Endodermal cell (in vitro differentiated cells): ENCODE measurements at regions not wholly inside any gene's neighbourhood (a gene's known extent, or its start where the extent isn't known, plus 50 kb on each side); places are given as distances from the start of the nearest gene placed in this dataset.

Experiments used
- DNase-seq: peaks from one replicate; pipeline ENCODE4 v3.0.0-alpha.2; 2017
- H3K27ac ChIP-seq: 2 replicates; pipeline ENCODE4 v1.5.1; 2013; ENCODE audit warnings: mild to moderate bottlenecking, low read depth, low read length, moderate library complexity
- H3K27me3 ChIP-seq: 2 replicates; pipeline ENCODE4 v1.6.1; 2013; ENCODE audit warnings: mild to moderate bottlenecking, low read length, moderate library complexity; ENCODE audit not compliant: insufficient read depth, control insufficient read depth, poor library complexity, severe bottlenecking
- H3K36me3 ChIP-seq: 2 replicates; pipeline ENCODE4 v1.7.0; 2013; ENCODE audit warnings: mild to moderate bottlenecking, low read length, moderate library complexity; ENCODE audit not compliant: control insufficient read depth, insufficient read depth
- H3K4me1 ChIP-seq: one replicate; pipeline ENCODE4 v1.7.0; 2013; ENCODE audit warnings: low read length; ENCODE audit not compliant: control insufficient read depth, insufficient read depth
- H3K4me3 ChIP-seq: 2 replicates; pipeline ENCODE4 v1.5.1; 2013; ENCODE audit warnings: mild to moderate bottlenecking, low read length, moderate library complexity
- H3K9ac ChIP-seq: 2 replicates; pipeline ENCODE4 v1.6.1; 2013; ENCODE audit warnings: mild to moderate bottlenecking, low read length, moderate library complexity; ENCODE audit not compliant: poor library complexity, severe bottlenecking; ENCODE audit errors: extremely low read depth
- H3K9me3 ChIP-seq: 2 replicates; pipeline ENCODE4 v1.6.1; 2013; ENCODE audit warnings: mild to moderate bottlenecking, low read length, moderate library complexity; ENCODE audit not compliant: control insufficient read depth
- H3K27ac Mint-ChIP-seq: 2 replicates; pipeline ENCODE4 v1.8.0; 2020; ENCODE audit warnings: mixed read lengths
- H3K27me3 Mint-ChIP-seq: 2 replicates; pipeline ENCODE4 v1.8.0; 2021; ENCODE audit warnings: mild to moderate bottlenecking, mixed read lengths; ENCODE audit not compliant: insufficient read depth
- H3K36me3 Mint-ChIP-seq: 2 replicates; pipeline ENCODE4 v1.8.0; 2020; ENCODE audit warnings: low read depth, mixed read lengths
- H3K4me1 Mint-ChIP-seq: 2 replicates; pipeline ENCODE4 v1.8.0; 2020; ENCODE audit warnings: mixed read lengths
- H3K4me3 Mint-ChIP-seq: 2 replicates; pipeline ENCODE4 v1.8.0; 2020; ENCODE audit warnings: mild to moderate bottlenecking, moderate library complexity, mixed read lengths
- H3K9me3 Mint-ChIP-seq: 2 replicates; pipeline ENCODE4 v1.8.0; 2020; ENCODE audit warnings: mild to moderate bottlenecking, mixed read lengths
- WGBS, 2 experiments: methylation state at CpG; one replicate each; pipeline versions ENCODE4 v1.1.5 to v1.1.7; 2013; ENCODE audit warnings: missing lambda C conversion rate in 2 of 2, mixed read lengths in 1 of 2; ENCODE audit not compliant: insufficient coverage in 1 of 2, insufficient read length in 1 of 2; 5-methylcytosine and 5-hydroxymethylcytosine counted together
- TF ChIP-seq, protein P1 (sequence below): fragments of 200-600 bp; sonication (generic); conservative IDR thresholded peaks from 2 replicates; pipeline ENCODE4 v1.5.0; 2021; ENCODE audit warnings: antibody characterized with exemption, mild to moderate bottlenecking

DNA sequence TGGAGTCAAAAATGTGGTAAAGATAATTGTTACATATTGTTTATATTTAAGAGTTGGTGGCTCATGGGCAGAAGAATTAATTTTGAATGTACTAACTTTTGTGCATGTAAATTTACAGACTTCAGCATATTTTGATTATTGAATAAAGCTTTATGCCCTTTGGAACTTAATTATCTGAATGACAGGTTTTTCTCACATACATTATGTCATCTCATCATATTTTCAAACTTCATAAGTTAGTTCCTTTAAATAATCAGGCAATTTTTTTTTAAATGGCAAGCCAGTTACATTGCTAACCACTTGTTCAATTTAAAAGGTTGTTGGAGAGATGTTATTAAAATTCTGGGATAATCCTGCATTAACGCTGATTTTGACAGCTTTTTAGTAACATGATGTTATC is 184.6 kb upstream of the EDIL3 start:
- H3K4me3 ChIP-seq = no peak overlapping the region
- no peak overlapping the region for H3K27ac Mint-ChIP-seq
- H3K27ac ChIP-seq = no peak overlapping the region
- peaks cover 18% of the 10 kb centered on the region for H3K4me1 ChIP-seq
- H3K4me3 Mint-ChIP-seq = no peak overlapping the region
- H3K4me1 Mint-ChIP-seq = peaks cover 26% of the 10 kb centered on the region
- no peaks in the 10 kb centered on the region for H3K27me3 ChIP-seq
- no peaks in the 10 kb centered on the region for H3K27me3 Mint-ChIP-seq
- H3K9me3 ChIP-seq = no peaks in the 10 kb centered on the region
- no peaks in the 10 kb centered on the region for H3K9me3 Mint-ChIP-seq
- no peak for DNase-seq
- WGBS, 2 experiments = 100% methylated on average over 1 of the region's 1 CpG; no CpG with 5 or more reads in 1 of the 2 experiments
- H3K36me3 Mint-ChIP-seq = no peaks in the 10 kb centered on the region
- TF ChIP-seq, protein P1, sequence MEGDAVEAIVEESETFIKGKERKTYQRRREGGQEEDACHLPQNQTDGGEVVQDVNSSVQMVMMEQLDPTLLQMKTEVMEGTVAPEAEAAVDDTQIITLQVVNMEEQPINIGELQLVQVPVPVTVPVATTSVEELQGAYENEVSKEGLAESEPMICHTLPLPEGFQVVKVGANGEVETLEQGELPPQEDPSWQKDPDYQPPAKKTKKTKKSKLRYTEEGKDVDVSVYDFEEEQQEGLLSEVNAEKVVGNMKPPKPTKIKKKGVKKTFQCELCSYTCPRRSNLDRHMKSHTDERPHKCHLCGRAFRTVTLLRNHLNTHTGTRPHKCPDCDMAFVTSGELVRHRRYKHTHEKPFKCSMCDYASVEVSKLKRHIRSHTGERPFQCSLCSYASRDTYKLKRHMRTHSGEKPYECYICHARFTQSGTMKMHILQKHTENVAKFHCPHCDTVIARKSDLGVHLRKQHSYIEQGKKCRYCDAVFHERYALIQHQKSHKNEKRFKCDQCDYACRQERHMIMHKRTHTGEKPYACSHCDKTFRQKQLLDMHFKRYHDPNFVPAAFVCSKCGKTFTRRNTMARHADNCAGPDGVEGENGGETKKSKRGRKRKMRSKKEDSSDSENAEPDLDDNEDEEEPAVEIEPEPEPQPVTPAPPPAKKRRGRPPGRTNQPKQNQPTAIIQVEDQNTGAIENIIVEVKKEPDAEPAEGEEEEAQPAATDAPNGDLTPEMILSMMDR = no peak
- H3K9ac ChIP-seq = no peak overlapping the region
- H3K36me3 ChIP-seq = no peaks in the 10 kb centered on the region

DNA sequence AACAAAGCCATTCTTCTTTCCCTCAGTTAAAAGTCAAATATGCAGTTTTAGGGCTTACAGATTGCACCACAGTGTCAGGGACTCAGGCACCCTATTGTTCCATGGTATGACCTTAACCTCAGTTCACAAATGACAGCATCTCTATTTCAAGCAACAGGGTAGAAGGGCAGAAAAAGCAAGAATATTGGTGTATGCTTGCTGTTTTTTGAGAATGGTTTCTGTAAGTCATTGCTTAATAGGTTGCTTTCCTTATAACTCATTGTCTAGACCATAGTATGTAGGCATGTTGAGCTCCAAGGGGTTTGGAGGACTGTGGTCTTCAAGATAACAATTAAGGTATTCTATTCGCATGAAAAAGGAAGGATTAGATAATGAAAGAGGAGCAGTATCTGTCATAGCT is 183.5 kb upstream of the EDIL3 start:
- no peak for DNase-seq
- TF ChIP-seq, protein P1 = no peak
- Mint-ChIP-seq H3K9me3 (no peaks in the 10 kb centered on the region), H3K4me3 (no peak overlapping the region), H3K27ac (no peak overlapping the region), H3K27me3 (no peaks in the 10 kb centered on the region), H3K36me3 (no peaks in the 10 kb centered on the region), H3K4me1 (peaks cover 29% of the 10 kb centered on the region)
- Histone ChIP-seq H3K27me3 (no peaks in the 10 kb centered on the region), H3K9me3 (no peaks in the 10 kb centered on the region), H3K4me3 (no peak overlapping the region), H3K4me1 (peaks cover 20% of the 10 kb centered on the region), H3K36me3 (no peaks in the 10 kb centered on the region), H3K27ac (no peak overlapping the region), H3K9ac (no peak overlapping the region)
- WGBS, 2 experiments = 71 to 100% methylated on average over 1 of the region's 1 CpG

DNA sequence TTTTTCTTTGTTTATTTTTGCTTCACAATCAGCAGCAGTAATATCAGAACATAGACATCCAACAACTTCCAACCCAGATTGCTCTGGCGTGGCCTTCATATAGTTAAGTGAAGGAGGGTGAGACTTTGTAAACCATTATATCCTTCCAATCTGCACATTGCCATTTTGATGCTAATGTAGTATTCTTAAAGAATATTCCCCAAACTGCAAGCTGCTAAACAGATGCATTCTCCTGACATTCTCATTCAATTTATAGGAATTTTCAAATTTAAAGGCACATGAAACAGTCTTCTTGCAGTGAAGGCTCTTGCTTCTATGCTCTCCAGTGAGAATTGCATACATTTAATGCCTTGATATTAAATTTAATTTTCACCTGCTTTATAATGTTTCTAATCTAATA is 181.2 kb upstream of the EDIL3 start:
- Mint-ChIP-seq H3K4me3 (peak overlapping the region; percentile 12), H3K9me3 (no peaks in the 10 kb centered on the region)

More for the DNA sequence above, 181.2 kb upstream of the EDIL3 start:
- Histone ChIP-seq H3K36me3 (no peaks in the 10 kb centered on the region), H3K4me1 (peaks cover 20% of the 10 kb centered on the region), H3K27me3 (no peaks in the 10 kb centered on the region), H3K4me3 (peak overlapping the region; percentile 10), H3K27ac (no peak overlapping the region), H3K9me3 (no peaks in the 10 kb centered on the region), H3K9ac (no peak overlapping the region)
- Mint-ChIP-seq H3K27me3 (no peaks in the 10 kb centered on the region), H3K4me1 (peaks cover 31% of the 10 kb centered on the region), H3K36me3 (no peaks in the 10 kb centered on the region), H3K27ac (peak overlapping the region; percentile 41)
- TF ChIP-seq, protein P1 = no peak
- DNase-seq = no peak
- no CpG with 5 or more reads among the region's 1 CpG for WGBS, 2 experiments
